T1000 (cell line): ENCODE measurements at regions not wholly inside any gene's neighbourhood (a gene's known extent, or its start where the extent isn't known, plus 50 kb on each side); places are given as distances from the start of the nearest gene placed in this dataset.

Experiments
- DNase-seq: peaks from one replicate; lab custom pipeline; 2025; ENCODE audit warnings: mixed read lengths; lab: John Stamatoyannopoulos, UW

GRCh38 chr15:100735129-100736053 lies 133.0 kb downstream of the ASB7 start:
- no peak for DNase-seq

GRCh38 chr15:100737214-100737613 lies 134.8 kb downstream of the ASB7 start:
- no peak for DNase-seq

GRCh38 chr15:100738614-100739013 lies 136.2 kb downstream of the ASB7 start:
- no peak for DNase-seq

- no peak for DNase-seq
Measured at GRCh38 chr15:100740138-100740537, 137.7 kb downstream of the ASB7 start.

GRCh38 chr15:100751585-100751984 lies 128.0 kb upstream of the ALDH1A3 start:
- no peak for DNase-seq

GRCh38 chr15:100753503-100753902 lies 126.1 kb upstream of the ALDH1A3 start:
- DNase-seq, result no peak

DNA sequence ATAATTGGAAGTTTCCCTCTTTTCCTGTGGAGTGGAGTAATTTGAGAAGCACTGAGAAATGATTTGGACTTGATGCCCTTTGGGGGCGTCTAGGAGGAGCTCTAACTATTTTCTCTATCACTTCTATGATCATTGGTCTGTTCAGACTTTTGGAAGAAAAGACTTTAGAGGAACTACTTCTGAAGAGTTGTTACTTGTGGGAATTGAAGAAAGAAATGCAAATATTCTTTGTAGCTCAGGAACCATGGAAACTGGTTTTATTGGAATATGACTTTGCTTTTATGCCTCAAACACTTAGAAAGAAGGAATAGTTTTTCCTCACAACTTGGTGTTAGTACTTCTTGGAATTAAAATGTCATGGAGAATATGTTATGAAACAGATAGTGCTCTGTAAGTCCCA lies 122.0 kb upstream of the ALDH1A3 start:
- DNase-seq, result no peak

DNA sequence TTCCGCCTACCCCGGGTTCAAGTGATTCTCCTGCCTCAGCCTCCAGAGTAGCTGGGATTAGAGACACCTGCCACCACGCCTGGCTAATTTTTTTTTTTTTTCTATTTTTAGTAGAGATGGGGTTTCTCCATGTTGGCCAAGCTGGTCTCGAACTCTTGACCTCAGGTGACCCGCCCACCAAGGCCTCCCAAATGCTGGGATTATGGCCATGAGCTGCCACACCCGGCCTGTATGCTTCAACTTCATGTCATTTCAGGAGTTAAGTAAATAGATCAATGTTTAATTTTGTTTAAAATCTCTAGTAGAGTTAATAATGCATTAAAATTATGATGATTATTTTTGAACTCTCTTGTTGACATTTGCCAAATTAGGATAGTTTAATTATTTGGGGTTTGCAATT lies 121.1 kb upstream of the ALDH1A3 start:
- DNase-seq, result no peak

- no peak for DNase-seq
Measured at GRCh38 chr15:100759106-100759505, 120.5 kb upstream of the ALDH1A3 start.

- DNase-seq, result peak; percentile 41
Measured at GRCh38 chr15:100759698-100760356, 119.8 kb upstream of the ALDH1A3 start.

- DNase-seq, result no peak
Measured at GRCh38 chr15:100760357-100760903, 119.2 kb upstream of the ALDH1A3 start.

GRCh38 chr15:100761290-100761935 lies 118.2 kb upstream of the ALDH1A3 start:
- DNase-seq, result no peak

- DNase-seq, result no peak
Measured at GRCh38 chr15:100762289-100762688, 117.3 kb upstream of the ALDH1A3 start.

GRCh38 chr15:100762913-100763834 lies 116.5 kb upstream of the ALDH1A3 start:
- DNase-seq, result no peak

- no peak for DNase-seq
Measured at GRCh38 chr15:100763835-100764750, 115.5 kb upstream of the ALDH1A3 start.

GRCh38 chr15:100764778-100765466 lies 114.7 kb upstream of the ALDH1A3 start:
- DNase-seq, result no peak

- DNase-seq, result no peak
Measured at GRCh38 chr15:100765467-100766241, 114.0 kb upstream of the ALDH1A3 start.

DNA sequence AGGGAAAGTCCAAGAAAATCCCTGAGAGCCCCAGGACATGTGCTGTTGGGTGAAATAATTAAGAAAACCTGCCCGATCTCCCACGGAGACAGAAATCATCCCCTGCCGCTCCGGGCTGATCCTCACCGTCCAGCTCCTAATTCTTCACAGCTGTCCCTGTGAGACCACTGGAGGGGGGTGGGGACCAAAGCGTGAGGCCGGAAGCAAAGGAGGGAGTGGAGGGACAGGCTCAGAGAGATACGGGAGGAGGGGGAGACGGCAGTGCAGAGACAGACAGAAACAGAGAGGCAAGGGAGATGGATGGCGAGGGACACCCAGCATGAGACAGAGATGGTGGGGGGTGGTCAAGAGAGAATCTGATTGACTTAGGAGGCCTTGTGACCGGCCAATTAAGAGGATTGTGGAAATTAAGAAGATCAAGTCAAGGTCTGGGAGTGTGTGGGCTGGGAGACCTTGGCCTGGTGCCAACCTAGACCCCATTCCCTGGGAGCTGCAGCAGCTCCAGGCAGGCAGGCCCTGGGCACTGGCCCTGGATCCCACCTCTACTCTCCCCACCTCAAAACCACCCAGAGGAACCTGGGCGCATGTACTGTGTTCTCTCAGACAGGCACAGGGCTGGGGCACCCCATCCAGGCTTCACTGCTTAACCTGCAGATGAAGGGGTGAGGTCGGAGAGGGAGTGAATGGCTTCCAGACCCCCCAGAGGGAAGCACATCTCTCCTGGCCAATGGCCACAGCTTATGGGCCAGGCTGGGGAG lies 113.2 kb upstream of the ALDH1A3 start:
- no peak for DNase-seq
